ENCODE measurements at regions not wholly inside any gene's neighbourhood (a gene's known extent, or its start where the extent isn't known, plus 50 kb on each side); places are given as distances from the start of the nearest gene placed in this dataset.
"Not testable (repeated sequence)": the region's sequence is repeated elsewhere in the genome, so short reads cannot be mapped to it uniquely, and the experiment has no call there.

- DNase-seq (ENCODE audit: low read depth in 4 of 4, low spot score in 1 of 4) = no peak
Observed at GRCh38 chr2:33927756-33928155, 328.7 kb upstream of the FAM98A start.

- DNase-seq (ENCODE audit: low read depth in 4 of 4, low spot score in 1 of 4) = no peak
Observed at GRCh38 chr2:33925311-33925710, 326.2 kb upstream of the FAM98A start.

GRCh38 chr2:33924586-33925169 lies 325.6 kb upstream of the FAM98A start:
- no peak for DNase-seq (ENCODE audit: low read depth in 4 of 4, low spot score in 1 of 4)

GRCh38 chr2:33917252-33917651 lies 318.2 kb upstream of the FAM98A start:
- DNase-seq (ENCODE audit: low read depth in 4 of 4, low spot score in 1 of 4) = no peak

- DNase-seq (ENCODE audit: low read depth in 4 of 4, low spot score in 1 of 4) = no peak
Observed at GRCh38 chr2:33913071-33913616, 314.0 kb upstream of the FAM98A start.

GRCh38 chr2:33911327-33911726 lies 312.2 kb upstream of the FAM98A start:
- no peak for DNase-seq (ENCODE audit: low read depth in 4 of 4, low spot score in 1 of 4)

GRCh38 chr2:33909945-33910695 lies 311.0 kb upstream of the FAM98A start:
- DNase-seq (ENCODE audit: low read depth in 4 of 4, low spot score in 1 of 4) = no peak

- DNase-seq (ENCODE audit: low read depth in 4 of 4, low spot score in 1 of 4) = no peak
Observed at GRCh38 chr2:33907866-33908265, 308.8 kb upstream of the FAM98A start.

- not testable (repeated sequence) for DNase-seq (ENCODE audit: low read depth in 4 of 4, low spot score in 1 of 4)
Observed at GRCh38 chr2:33906129-33906528, 307.0 kb upstream of the FAM98A start.

- DNase-seq (ENCODE audit: low read depth in 4 of 4, low spot score in 1 of 4) = no peak
Observed at GRCh38 chr2:33904801-33905200, 305.7 kb upstream of the FAM98A start.

GRCh38 chr2:33903701-33904100 lies 304.6 kb upstream of the FAM98A start:
- DNase-seq (ENCODE audit: low read depth in 4 of 4, low spot score in 1 of 4) = no peak

- no peak for DNase-seq (ENCODE audit: low read depth in 4 of 4, low spot score in 1 of 4)
Observed at GRCh38 chr2:33903215-33903614, 304.1 kb upstream of the FAM98A start.

- DNase-seq (ENCODE audit: low read depth in 4 of 4, low spot score in 1 of 4) = no peak
Observed at GRCh38 chr2:33900610-33901009, 301.5 kb upstream of the FAM98A start.

GRCh38 chr2:33897741-33898140 lies 298.6 kb upstream of the FAM98A start:
- DNase-seq (ENCODE audit: low read depth in 4 of 4, low spot score in 1 of 4) = no peak

- no peak for DNase-seq (ENCODE audit: low read depth in 4 of 4, low spot score in 1 of 4)
Observed at GRCh38 chr2:33893824-33894223, 294.7 kb upstream of the FAM98A start.

- no peak for DNase-seq (ENCODE audit: low read depth in 4 of 4, low spot score in 1 of 4)
Observed at GRCh38 chr2:33891616-33892015, 292.5 kb upstream of the FAM98A start.

- no peak for DNase-seq (ENCODE audit: low read depth in 4 of 4, low spot score in 1 of 4)
Observed at GRCh38 chr2:33890686-33891085, 291.6 kb upstream of the FAM98A start.

GRCh38 chr2:33877348-33878016 lies 278.4 kb upstream of the FAM98A start:
- DNase-seq (ENCODE audit: low read depth in 4 of 4, low spot score in 1 of 4) = no peak

- DNase-seq (ENCODE audit: low read depth in 4 of 4, low spot score in 1 of 4) = no peak
Observed at GRCh38 chr2:33873076-33873605, 274.0 kb upstream of the FAM98A start.

GRCh38 chr2:33859811-33860461 lies 260.8 kb upstream of the FAM98A start:
- DNase-seq (ENCODE audit: low read depth in 4 of 4, low spot score in 1 of 4) = no peak

- no peak for DNase-seq (ENCODE audit: low read depth in 4 of 4, low spot score in 1 of 4)
Observed at GRCh38 chr2:33859176-33859575, 260.1 kb upstream of the FAM98A start.
